ENCODE measurements at regions not wholly inside any gene's neighbourhood (a gene's known extent, or its start where the extent isn't known, plus 50 kb on each side); places are given as distances from the start of the nearest gene placed in this dataset.

DNA sequence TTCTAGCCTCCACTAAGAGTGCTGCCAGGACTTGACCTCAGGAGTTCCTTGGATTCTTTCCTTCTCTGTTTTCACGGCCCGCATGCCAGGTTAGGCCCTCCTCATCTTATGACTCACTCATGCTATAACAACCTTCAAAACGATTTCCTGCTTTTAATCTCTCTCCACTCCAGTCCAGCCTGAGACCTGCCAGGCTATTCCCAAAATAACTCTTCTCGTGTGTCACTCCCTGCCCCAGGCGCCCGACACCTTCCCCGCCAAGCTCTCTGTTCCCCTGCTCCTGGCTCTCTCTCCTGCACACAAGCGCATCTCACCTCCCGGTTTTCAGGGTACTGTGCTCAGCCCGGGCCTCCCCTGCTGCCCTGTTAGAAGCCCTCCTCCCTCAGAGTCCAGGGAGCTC is 64.1 kb upstream of the RPS6KA2 start:
- no peak for TF ChIP-seq POLR2AphosphoS5 (IDR thresholded peaks at IDR 0.05; ENCODE audit: low read depth, low read length)
- TF ChIP-seq FOXP2 (optimal IDR thresholded peaks at IDR 0.05; ENCODE audit: borderline replicate concordance, extremely low read depth, extremely low read length, insufficient read depth) = no peak
- TF ChIP-seq TAF1 (IDR thresholded peaks at IDR 0.05; ENCODE audit: borderline replicate concordance, insufficient read depth, low read length) = no peak
- TF ChIP-seq, protein P1, sequence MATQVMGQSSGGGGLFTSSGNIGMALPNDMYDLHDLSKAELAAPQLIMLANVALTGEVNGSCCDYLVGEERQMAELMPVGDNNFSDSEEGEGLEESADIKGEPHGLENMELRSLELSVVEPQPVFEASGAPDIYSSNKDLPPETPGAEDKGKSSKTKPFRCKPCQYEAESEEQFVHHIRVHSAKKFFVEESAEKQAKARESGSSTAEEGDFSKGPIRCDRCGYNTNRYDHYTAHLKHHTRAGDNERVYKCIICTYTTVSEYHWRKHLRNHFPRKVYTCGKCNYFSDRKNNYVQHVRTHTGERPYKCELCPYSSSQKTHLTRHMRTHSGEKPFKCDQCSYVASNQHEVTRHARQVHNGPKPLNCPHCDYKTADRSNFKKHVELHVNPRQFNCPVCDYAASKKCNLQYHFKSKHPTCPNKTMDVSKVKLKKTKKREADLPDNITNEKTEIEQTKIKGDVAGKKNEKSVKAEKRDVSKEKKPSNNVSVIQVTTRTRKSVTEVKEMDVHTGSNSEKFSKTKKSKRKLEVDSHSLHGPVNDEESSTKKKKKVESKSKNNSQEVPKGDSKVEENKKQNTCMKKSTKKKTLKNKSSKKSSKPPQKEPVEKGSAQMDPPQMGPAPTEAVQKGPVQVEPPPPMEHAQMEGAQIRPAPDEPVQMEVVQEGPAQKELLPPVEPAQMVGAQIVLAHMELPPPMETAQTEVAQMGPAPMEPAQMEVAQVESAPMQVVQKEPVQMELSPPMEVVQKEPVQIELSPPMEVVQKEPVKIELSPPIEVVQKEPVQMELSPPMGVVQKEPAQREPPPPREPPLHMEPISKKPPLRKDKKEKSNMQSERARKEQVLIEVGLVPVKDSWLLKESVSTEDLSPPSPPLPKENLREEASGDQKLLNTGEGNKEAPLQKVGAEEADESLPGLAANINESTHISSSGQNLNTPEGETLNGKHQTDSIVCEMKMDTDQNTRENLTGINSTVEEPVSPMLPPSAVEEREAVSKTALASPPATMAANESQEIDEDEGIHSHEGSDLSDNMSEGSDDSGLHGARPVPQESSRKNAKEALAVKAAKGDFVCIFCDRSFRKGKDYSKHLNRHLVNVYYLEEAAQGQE (IDR thresholded peaks at IDR 0.05; ENCODE audit: insufficient read depth in 1 of 2, low read depth in 2 of 2, low read length in 2 of 2) = no peak
- no peak for TF ChIP-seq SIN3A (IDR thresholded peaks at IDR 0.05; ENCODE audit: borderline replicate concordance, insufficient read depth, low read length)

All from PFSK-1 (cell line).